GM18909 (cell line): ENCODE measurements at regions not wholly inside any gene's neighbourhood (a gene's known extent, or its start where the extent isn't known, plus 50 kb on each side); places are given as distances from the start of the nearest gene placed in this dataset.

Source experiments
- ATAC-seq: cut with Tn5 transposase; IDR thresholded peaks from one replicate; pipeline ENCODE4 v1.9.1; 2021; ENCODE audit warnings: mild to moderate bottlenecking; ENCODE audit not compliant: unreplicated experiment, poor library complexity

DNA sequence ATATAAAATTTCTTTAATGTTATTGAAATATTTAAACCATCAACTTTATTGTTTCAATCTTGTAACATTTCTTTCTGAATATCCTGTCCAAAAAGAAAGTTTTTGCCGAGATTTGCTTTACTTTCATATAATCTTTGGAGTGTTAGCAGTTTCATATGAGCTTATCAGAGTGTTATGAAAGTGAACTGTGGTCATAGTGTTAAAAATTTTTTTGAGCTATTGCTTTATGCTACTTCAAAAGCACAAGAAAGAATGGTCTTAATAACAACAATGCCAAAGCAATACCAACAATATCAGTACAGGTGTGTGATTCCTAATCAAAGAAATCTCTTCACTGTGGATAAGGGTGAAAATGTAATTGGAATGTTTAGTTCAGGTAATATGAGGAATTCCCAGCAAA lies 1994.9 kb upstream of the FLRT2 start:
- ATAC-seq, result no peak

DNA sequence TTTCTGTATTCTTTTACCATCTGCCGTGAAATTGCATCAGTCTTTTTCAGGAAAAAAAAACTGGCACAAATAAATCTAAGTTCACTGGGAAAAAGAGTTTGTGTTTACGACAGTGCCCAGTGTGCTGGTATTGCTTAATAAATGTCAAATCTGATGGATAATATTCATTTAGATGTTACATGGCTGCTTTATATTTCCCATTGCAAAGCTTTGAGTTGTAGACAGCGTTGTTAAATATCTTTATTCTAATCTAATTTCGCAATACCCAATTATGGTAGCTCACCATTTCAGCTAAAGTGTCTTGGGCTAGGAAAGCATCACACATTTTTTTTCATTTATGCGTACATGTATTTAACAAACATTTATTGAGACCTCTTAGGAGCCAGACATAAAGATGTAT lies 1994.5 kb upstream of the FLRT2 start:
- no peak for ATAC-seq

DNA sequence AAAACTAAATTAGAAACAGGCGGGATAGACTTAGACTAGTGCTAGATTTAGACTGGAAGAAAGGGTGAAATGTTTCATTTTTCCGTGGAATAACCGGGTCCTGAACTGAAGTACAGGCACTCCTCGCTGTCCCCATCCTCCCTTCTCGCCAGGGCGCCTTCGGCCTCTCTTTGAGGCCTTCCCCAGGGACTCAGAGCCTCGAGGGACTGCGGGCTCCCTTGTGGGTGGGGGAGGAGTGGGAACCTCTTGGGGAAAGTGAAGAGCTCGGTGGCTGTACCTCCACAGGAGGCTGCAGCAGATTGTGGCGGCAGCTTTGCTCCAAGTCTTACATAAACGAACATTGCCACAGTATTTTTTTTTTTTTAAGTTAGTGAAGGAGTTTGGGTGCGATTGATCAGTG lies 1988.8 kb upstream of the FLRT2 start:
- ATAC-seq, result no peak

DNA sequence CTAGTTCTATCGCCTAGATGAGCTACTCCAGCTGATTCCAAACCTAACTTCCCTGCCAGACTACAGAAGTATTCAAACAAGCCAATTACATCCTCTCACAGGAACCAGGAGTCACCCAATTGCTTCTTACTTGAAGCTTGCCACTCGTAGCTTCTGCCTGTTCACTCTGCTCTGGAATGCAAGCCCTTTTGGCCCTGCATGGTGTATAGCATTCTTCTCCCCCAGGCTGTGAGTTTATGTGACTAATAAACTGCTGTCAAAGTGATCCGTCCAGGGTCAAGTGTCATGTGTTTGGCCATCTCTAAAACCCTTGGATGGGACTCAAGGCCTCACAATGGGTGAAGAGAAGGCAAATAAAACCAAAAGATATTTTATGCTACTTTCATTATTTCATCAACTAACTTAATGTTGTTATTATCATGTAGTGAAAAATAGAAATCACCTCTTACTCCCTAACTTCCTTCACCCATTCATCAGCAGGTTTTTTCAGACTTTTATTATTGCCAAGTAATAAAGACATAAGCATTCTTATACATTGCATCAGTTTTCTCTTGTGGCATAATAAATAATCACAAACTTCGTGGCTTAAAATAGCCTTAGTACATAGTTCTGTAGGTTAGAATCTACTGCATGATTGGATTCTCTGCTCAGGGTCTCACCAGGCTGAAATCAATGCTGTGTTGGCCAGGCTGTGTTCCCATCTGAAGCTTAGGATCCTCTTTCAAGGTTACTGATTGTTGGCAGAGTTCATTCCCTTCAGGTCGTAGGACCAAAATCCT lies 1981.7 kb upstream of the FLRT2 start:
- ATAC-seq, result no peak

DNA sequence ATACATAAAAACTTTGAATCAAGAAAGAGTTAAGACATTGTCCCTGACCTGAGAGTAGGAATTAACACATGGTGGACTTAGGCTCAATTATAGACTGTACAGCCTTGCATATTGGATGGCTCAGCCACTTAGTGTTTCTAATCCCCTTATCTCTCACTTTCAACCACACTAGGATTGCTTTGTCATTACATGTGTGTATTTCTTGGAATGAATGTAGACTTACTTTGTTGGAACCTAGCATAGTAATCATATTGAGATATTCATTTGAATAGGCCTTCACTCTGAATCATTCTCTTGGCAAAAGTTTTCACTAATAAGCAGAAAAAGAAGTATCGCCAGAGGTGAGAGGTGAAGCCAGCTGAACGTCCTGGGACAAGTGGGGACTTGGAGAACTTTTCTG lies 1973.9 kb upstream of the FLRT2 start:
- no peak for ATAC-seq

DNA sequence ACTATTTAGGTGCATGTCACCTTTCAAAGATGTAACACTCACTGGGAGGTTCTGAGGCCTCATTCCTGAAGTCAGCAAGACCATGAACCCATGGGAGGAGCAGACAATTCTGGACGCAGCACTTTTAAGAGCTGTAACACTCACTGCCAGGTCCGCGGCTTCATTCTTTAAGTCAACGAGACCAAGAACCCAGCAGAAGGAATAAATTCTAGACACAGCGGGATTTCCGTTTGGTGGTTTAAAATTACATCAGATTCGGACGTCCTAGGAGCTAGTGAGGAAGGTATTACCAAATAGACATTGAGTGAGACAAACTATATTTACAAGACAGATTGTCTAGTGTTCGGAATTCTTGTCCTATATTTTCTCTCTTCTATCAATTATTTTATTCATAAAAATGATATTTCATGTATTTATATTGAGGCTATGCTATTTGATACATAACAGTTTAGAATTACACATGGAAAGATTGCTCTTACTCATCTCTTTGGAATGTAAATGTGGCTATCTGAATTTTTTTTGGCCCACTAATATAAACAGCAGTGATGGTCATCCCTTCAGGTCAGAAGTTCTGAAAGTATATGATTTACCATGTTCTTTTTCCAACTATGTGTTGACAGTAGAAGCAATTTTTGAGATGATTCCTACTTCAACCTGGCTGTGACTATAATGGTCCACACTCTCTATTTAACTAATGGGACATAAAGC lies 1973.0 kb upstream of the FLRT2 start:
- no peak for ATAC-seq

DNA sequence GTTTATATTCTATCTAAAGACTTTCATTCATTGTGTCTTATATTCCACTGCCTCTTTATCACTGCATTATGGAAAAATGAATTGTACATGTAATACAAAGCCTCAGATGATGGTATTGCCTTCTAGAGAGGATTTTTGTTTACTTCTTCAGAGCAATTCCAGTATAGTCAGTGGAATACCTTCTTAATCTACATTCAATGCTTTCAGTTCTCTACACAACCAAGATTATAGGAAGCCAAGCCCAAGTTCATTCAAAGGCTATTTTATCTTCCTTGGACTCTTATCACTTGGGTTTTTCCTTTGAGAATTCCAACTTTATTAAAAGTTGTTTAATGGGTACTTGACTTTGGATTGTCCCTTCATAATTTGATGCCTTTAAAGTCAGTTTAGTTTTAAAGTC lies 1971.0 kb upstream of the FLRT2 start:
- no peak for ATAC-seq

DNA sequence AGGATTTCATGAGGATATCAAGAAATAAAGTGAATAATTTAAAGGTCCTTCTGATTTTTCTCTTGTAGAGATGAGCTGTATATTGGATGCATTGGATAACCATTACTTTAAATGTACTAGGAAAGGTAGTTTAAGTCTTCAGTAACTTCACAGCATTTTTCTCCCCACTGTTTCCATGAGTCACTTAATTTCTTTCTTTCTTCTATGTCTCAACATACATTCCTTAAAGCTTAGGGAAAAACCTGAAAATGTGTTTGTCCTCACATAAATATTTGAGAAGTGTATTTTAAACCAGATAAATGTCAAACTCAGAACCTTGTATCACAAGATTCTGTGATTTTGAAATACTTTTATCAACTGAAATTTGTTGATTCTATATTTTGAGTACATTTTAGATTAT lies 1970.2 kb upstream of the FLRT2 start:
- ATAC-seq, result no peak

DNA sequence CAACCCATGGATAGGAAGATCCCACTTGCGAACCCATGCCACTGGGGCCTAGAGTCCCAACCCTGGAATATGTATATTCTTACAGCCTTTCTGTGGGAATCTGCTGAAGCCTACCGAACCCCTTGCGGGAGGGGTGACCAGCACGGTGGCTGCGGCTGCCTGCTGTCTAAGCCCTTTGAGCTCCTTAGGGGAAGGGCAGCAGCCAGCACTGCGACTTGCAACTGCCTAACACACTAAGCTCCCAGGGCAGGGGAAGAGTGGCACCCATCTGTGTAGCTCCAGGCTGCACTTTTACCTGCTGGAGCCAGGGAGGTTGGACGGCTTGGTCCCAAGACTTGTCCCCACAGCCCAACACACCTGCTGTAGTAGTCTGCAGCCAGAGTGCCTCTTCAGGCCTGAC lies 1968.7 kb upstream of the FLRT2 start:
- ATAC-seq, result no peak

DNA sequence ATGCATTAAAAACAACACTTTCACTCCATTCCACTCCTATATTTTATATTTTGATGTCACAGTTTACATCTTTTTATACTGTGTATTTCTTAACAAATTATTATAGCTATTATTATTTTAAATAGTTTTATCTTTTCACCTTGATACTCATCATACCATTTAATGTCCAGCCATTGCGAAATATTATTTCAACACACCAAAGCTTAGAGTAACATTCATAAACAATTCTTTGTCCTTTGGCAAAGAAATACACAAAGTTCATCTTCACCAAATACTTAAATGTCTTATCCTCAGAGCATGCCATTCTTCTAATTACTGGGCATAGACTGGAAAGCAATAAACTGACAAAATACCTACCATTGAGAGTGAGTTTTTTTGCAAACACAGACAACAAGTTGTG lies 1963.4 kb upstream of the FLRT2 start:
- ATAC-seq, result no peak

DNA sequence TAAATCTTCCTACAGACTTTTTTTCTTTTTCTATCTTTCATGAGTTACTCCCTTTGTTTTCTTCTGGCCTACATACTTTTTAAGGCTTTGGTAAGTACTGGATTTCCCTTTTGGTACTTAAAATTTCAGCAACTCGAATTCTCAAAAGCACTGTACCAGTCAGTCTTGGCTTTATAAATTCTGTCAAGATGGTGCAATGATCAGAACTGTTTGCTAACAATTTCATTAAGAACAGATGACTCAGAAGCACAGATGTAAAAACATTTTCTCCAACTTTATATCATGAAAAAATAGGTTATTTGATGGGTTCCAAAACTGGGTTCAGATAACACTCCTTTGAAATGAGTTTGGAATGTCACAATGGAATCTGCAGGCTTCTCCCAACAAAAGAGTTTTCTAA lies 1961.8 kb upstream of the FLRT2 start:
- no peak for ATAC-seq

DNA sequence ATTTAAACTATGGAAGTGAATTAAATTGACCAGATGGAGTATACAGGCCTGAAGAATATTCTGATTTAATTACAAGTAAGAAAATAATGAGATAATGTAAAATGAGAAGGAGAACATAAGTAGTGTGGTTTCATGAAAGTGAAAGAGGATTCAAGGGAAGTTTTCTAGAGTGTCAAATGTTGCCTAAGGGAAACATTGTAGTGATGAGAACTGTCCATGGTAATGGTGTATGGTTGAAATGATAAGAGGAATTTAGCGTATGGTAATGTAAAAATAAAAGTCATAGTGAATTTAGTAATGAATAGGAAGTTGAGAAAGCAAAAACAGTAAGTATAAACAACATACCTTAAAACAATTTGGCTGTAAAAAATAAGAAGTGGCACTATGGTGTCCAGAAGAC lies 1954.6 kb upstream of the FLRT2 start:
- no peak for ATAC-seq

DNA sequence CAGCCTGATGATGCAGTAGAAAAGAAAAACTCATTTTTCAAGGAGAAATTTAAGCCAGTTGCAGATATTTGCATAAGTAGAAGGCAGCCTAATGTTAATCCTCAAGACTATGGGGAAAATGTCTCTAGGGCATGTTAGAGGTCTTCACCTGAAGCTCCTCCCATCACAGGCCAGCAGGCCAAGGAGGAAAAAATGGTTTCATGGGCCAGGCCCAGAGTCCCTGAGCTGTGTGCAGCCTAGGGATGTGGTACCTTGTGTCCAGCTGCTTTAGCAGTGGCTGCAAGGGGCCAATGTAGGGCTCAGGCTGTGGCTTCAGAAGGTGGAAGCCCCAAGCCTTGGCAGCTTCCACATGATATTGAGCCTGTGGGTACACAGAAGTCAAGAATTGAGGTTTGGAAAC lies 1946.7 kb upstream of the FLRT2 start:
- no peak for ATAC-seq

DNA sequence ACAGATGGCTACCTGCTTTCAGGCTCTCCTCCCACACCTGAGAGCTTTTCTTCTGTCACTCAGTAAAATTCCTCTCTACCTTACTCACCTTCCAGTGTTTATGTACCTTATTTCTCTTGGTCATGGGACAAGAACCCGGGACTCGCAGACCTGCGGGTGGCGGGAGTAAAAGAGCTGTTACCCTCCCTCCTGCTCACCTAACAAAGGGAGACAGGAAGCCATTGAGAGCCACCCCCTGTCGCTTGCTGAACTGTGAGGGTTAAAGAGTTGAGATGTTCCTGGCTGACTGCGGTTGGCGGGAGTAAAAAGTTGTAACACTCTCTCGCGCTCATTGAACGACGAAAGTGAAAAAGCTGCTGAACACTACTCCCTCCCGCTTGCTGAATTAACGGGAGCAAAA lies 1935.1 kb upstream of the FLRT2 start:
- no peak for ATAC-seq

DNA sequence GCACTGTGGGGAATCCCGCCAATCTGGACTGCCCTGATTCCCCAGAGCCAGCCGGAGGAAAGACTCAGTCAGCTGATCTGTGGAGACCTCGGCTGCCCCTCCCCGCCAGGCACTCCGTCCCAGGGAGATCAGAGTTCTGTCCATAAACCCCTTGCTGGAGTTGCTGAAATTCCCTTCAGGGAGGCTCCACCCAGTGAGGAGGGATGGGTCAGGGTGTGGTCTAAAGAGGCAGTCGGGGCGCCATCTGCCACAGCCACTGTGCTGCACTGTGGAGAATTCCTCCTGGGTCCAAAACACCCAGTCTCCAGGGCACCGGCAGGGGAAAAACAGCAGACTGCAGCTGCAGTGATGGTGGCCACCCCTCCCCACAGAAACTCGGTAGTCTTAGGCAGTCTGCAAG lies 1922.3 kb upstream of the FLRT2 start:
- no peak for ATAC-seq

DNA sequence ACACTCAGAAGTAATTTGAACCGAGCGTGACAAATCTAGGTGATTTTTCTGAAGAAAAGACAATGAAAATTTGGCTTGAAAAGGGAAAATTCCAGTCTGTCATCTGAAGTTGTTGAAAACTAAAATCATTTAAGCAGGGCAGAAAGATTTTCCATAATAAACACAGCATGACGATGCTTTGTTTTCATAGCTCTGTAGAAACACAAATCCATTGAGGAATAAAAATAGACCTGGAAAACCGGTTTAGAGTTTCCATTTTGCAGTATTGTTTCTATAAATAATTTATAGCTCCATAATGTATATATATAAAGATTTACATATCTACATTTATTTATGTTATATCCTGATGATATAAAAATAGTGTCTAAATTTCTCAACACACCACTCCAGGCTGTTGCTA lies 1918.5 kb upstream of the FLRT2 start:
- no peak for ATAC-seq

DNA sequence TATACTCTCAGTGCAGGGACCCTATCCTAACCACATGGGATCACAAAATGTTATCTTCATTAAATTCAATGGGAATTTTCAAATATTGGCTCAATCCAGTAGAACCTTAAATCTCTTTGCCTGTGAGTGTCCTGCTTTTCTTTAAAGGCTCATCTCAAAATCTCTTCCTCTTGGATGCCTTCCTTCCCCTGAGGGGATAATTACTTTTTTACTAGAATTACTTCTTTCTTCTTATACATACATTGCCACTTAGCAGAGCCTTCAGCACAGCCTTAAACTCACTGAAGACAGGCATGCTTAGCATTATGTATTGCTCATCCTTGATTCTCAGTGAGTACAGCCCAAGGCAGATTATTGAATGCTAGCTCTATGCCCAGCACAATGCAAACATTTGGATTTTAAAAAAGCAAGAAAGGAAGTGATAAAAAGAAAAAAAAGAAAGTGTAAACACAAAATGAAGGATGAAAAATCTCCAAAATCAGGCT lies 1918.0 kb upstream of the FLRT2 start:
- ATAC-seq, result no peak

DNA sequence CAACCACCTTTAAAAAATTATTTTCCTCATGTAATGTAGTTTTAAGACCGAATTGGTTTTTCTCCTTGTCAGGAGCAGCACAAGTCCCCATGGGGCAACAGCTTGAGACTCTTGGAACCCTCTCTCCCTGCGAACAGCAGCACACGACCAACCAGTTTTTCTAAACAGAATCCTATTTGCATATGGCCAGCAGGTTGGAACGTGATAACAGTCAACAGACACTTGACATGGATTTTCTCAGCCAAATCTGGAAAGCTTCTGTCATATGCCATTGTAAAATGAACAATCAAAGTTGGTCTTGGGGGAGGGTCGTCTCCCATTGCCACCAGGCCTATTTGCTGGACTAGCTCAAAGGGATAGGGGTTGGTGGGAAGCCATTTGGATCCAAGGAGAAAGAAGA lies 1915.0 kb upstream of the FLRT2 start:
- ATAC-seq, result no peak

DNA sequence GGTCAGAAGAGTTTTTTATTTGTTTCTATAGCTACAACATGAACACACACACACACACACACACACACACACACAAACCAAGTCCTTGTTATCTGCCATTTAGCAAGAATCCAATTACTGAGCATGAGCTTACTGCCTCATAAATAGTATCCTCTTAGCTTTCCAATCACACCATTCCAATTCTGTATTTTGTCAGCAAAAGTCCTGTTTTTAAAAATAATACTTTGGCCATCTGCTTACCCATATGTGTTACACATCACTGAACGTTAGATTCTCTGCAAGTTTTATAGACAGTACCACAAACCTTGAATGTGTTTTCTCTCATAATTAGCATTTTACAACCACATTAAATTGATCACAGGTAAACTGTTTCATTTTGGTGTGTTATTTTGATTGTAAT lies 1905.4 kb upstream of the FLRT2 start:
- no peak for ATAC-seq

DNA sequence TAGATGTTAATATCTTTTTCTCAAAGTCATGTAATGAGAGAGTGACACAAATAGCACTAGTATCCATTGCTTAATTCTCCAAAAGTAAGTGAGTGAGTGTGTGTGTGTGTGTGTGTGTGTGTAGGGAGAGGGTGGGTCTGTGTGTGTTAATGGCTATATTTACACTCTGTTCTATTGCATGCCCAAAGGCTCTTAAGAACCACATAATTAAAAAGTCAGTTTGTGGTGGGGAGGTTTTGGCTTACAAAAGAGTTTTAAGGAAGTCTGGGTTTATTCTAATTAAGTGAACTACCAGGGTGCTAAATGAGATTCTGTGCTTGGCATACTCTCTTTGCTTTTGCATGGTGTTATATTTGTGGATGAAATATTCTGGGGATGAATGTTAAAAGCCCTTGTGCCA lies 1897.6 kb upstream of the FLRT2 start:
- ATAC-seq, result no peak

DNA sequence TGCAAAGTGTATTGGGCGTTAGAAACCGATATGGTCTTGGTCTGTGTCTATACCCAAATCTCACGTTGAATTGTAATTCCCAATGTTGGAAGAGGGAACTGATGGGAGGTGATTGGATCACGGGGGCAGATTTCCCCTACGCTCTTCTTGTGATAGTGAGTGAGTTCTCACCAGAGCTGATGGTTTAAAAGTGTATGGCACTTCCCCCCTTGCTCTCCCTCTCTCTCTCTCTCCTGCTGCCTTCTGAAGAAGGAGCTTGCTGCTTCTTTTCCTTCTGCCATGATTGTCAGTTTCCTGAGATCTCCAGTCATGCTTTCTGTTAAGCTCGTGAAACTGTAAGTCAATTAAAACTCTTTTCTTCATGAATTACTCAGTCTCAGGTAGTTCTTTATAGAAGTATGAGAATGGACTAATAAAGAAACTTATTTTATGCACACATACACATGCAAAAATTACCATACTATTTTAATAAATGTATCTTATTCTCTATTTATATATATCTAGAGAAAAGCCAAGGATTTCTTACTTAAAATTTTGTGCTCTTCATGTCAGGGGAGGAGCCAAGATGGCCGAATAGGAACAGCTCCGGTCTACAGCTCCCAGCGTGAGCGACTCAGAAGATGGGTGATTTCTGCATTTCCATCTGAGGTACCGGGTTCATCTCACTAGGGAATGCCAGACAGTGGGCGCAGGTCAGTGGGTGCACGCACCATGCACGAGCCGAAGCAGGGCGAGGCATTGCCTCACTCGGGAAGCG lies 1891.0 kb upstream of the FLRT2 start:
- ATAC-seq, result no peak
